WTC11 (cell line): ENCODE measurements at regions not wholly inside any gene's neighbourhood (a gene's known extent, or its start where the extent isn't known, plus 50 kb on each side); places are given as distances from the start of the nearest gene placed in this dataset.

Experiments used
- ATAC-seq: fragments of 200-7000 bp; cut with Tn5 transposase; 2 replicates; pipeline ENCODE4 v1.10.0; 2021; ENCODE audit warnings: mild to moderate bottlenecking, moderate library complexity
- CTCF ChIA-PET: fragments of 300-600 bp; sonication (Branson Sonifier 250); formaldehyde crosslinking; loops from one replicate; lab custom pipeline; 2021; ENCODE audit warnings: antibody characterized with exemption; lab: Charles Lee
- POLR2A ChIA-PET: fragments of 350-600 bp; sonication (Branson Sonifier 250); formaldehyde crosslinking; loops from one replicate; lab custom pipeline; 2021; ENCODE audit warnings: antibody characterized with exemption; lab: Charles Lee
- DNase-seq: peaks from one replicate; pipeline ENCODE4 v3.0.0; 2021; ENCODE audit warnings: low spot score
- H3K27ac Mint-ChIP-seq: 2 replicates; pipeline ENCODE4 v1.8.0; 2021; ENCODE audit warnings: mixed read lengths
- H3K27me3 Mint-ChIP-seq: 2 replicates; pipeline ENCODE4 v1.8.0; 2021; ENCODE audit warnings: low read depth, mild to moderate bottlenecking, moderate library complexity, mixed read lengths
- H3K36me3 Mint-ChIP-seq: 2 replicates; pipeline ENCODE4 v1.8.0; 2021; ENCODE audit warnings: mixed read lengths
- H3K4me1 Mint-ChIP-seq: 2 replicates; pipeline ENCODE4 v1.8.0; 2022; ENCODE audit warnings: mixed read lengths
- H3K4me3 Mint-ChIP-seq: 2 replicates; pipeline ENCODE4 v1.8.0; 2021; ENCODE audit warnings: mild to moderate bottlenecking, moderate library complexity, mixed read lengths
- H3K9me3 Mint-ChIP-seq: 2 replicates; pipeline ENCODE4 v1.8.0; 2021; ENCODE audit warnings: mixed read lengths
- CREM ChIP-seq: sonication (generic); formaldehyde crosslinking; IDR thresholded peaks from 2 replicates; pipeline ENCODE4 v1.8.1; 2022; ENCODE audit warnings: mild to moderate bottlenecking, missing genetic modification reagents, moderate library complexity
- ELF4 ChIP-seq: sonication (generic); formaldehyde crosslinking; IDR thresholded peaks from 2 replicates; pipeline ENCODE4 v1.8.1; 2022; ENCODE audit warnings: low read depth, mild to moderate bottlenecking, moderate library complexity, missing genetic modification reagents
- MXD4 ChIP-seq: fragments of 250-450 bp; sonication (Bioruptor Pico); IDR thresholded peaks from 2 replicates; pipeline ENCODE4 v1.8.0; 2021; ENCODE audit warnings: mild to moderate bottlenecking, moderate library complexity, borderline replicate concordance
- NR2C2 ChIP-seq: sonication (generic); formaldehyde crosslinking; IDR thresholded peaks from 2 replicates; pipeline ENCODE4 v1.8.0; 2022; ENCODE audit warnings: mild to moderate bottlenecking, missing genetic modification reagents
- OVOL2 ChIP-seq: fragments of 250-450 bp; sonication (Bioruptor Pico); IDR thresholded peaks from 2 replicates; pipeline ENCODE4 v1.9.0; 2021; ENCODE audit warnings: mild to moderate bottlenecking, borderline replicate concordance
- TEAD1 ChIP-seq: sonication (generic); formaldehyde crosslinking; IDR thresholded peaks from 2 replicates; pipeline ENCODE4 v1.8.0; 2022; ENCODE audit warnings: mild to moderate bottlenecking, missing genetic modification reagents
- TF ChIP-seq, protein P1 (sequence below): sonication (generic); formaldehyde crosslinking; IDR thresholded peaks from 2 replicates; pipeline ENCODE4 v1.8.1; 2022; ENCODE audit warnings: mild to moderate bottlenecking, missing genetic modification reagents, moderate library complexity, borderline replicate concordance
- TF ChIP-seq, protein P2 (sequence below): sonication (generic); formaldehyde crosslinking; IDR thresholded peaks from 2 replicates; pipeline ENCODE4 v1.8.0; 2023; ENCODE audit warnings: mild to moderate bottlenecking, missing genetic modification reagents
- TF ChIP-seq, protein P3 (sequence below): fragments of 250-450 bp; sonication (Bioruptor Pico); IDR thresholded peaks from 2 replicates; pipeline ENCODE4 v1.8.0; 2021; ENCODE audit warnings: mild to moderate bottlenecking
- TF ChIP-seq, protein P4 (sequence below): fragments of 250-450 bp; sonication (Bioruptor Pico); IDR thresholded peaks from 2 replicates; pipeline ENCODE4 v2.1.2; 2022; ENCODE audit warnings: mild to moderate bottlenecking, moderate library complexity
- TF ChIP-seq, protein P5 (sequence below): fragments of 250-450 bp; sonication (Bioruptor Pico); conservative IDR thresholded peaks from 2 replicates; pipeline ENCODE4 v1.9.0; 2021; ENCODE audit warnings: mild to moderate bottlenecking
- TF ChIP-seq, protein P6 (sequence below): fragments of 200-600 bp; IDR thresholded peaks from 2 replicates; pipeline ENCODE4 v1.8.0; 2022; ENCODE audit warnings: antibody characterized with exemption
- TF ChIP-seq, protein P7 (sequence below): sonication (generic); formaldehyde crosslinking; IDR thresholded peaks from 2 replicates; pipeline ENCODE4 v1.8.0; 2022; ENCODE audit warnings: missing genetic modification reagents
- TF ChIP-seq, protein P8 (sequence below): sonication (generic); formaldehyde crosslinking; IDR thresholded peaks from 2 replicates; pipeline ENCODE4 v1.8.1; 2022; ENCODE audit warnings: low read depth, mild to moderate bottlenecking, moderate library complexity, missing genetic modification reagents, borderline replicate concordance
- TF ChIP-seq, protein P9 (sequence below): fragments of 250-450 bp; sonication (Bioruptor Pico); IDR thresholded peaks from 2 replicates; pipeline ENCODE4 v1.9.0; 2021; ENCODE audit warnings: mild to moderate bottlenecking, borderline replicate concordance

DNA sequence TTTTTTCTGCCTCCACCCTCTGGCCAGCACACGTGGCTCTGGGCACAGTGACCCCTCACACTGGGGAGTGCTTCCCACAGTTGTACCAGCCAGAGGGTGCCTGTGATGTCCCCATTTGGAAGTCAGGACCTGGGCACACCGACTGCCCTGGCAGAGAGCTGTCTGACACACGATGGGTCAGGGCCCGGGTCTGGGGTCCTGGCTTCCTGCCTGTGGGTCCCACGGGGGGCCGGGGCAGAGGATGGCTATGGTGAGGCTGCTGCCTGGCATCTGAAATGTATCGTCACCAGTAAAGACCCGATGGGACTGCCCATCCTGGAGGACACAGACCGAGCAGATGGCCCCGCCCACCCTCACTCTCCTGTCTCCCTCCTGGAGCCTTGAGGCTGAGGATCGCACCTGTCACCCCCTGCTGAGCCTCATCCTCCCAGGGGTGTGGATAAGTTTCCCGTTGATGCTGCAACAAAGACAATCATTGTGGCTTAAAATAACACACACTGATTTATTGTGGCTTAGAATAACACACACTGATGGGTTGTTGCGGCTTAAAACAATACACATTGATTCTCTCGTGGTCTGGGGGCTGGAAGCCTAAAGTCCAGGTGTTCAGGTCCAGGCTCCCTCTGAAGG lies 88.8 kb upstream of the TTC34 start:
- Mint-ChIP-seq H3K4me3 (no peak overlapping the region), H3K4me1 (no peaks in the 10 kb centered on the region), H3K9me3 (peaks cover 7% of the 10 kb centered on the region), H3K27me3 (no peaks in the 10 kb centered on the region; the same call in 1 of the 2 replicates), H3K36me3 (peaks cover 19% of the 10 kb centered on the region), H3K27ac (no peak overlapping the region)
- POLR2A ChIA-PET, result no interaction called here
- no peak for ATAC-seq
- no peak for DNase-seq
- CTCF ChIA-PET, result no interaction called here
- no peak for TF ChIP-seq OVOL2
- TF ChIP-seq, protein P1, sequence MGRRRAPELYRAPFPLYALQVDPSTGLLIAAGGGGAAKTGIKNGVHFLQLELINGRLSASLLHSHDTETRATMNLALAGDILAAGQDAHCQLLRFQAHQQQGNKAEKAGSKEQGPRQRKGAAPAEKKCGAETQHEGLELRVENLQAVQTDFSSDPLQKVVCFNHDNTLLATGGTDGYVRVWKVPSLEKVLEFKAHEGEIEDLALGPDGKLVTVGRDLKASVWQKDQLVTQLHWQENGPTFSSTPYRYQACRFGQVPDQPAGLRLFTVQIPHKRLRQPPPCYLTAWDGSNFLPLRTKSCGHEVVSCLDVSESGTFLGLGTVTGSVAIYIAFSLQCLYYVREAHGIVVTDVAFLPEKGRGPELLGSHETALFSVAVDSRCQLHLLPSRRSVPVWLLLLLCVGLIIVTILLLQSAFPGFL (CRISPR knock-in tag), result no peak
- TF ChIP-seq, protein P2, sequence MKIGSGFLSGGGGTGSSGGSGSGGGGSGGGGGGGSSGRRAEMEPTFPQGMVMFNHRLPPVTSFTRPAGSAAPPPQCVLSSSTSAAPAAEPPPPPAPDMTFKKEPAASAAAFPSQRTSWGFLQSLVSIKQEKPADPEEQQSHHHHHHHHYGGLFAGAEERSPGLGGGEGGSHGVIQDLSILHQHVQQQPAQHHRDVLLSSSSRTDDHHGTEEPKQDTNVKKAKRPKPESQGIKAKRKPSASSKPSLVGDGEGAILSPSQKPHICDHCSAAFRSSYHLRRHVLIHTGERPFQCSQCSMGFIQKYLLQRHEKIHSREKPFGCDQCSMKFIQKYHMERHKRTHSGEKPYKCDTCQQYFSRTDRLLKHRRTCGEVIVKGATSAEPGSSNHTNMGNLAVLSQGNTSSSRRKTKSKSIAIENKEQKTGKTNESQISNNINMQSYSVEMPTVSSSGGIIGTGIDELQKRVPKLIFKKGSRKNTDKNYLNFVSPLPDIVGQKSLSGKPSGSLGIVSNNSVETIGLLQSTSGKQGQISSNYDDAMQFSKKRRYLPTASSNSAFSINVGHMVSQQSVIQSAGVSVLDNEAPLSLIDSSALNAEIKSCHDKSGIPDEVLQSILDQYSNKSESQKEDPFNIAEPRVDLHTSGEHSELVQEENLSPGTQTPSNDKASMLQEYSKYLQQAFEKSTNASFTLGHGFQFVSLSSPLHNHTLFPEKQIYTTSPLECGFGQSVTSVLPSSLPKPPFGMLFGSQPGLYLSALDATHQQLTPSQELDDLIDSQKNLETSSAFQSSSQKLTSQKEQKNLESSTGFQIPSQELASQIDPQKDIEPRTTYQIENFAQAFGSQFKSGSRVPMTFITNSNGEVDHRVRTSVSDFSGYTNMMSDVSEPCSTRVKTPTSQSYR, result no peak
- no peak for TF ChIP-seq MXD4 (CRISPR knock-in tag)
- no peak for TF ChIP-seq NR2C2 (CRISPR knock-in tag)
- TF ChIP-seq, protein P3, sequence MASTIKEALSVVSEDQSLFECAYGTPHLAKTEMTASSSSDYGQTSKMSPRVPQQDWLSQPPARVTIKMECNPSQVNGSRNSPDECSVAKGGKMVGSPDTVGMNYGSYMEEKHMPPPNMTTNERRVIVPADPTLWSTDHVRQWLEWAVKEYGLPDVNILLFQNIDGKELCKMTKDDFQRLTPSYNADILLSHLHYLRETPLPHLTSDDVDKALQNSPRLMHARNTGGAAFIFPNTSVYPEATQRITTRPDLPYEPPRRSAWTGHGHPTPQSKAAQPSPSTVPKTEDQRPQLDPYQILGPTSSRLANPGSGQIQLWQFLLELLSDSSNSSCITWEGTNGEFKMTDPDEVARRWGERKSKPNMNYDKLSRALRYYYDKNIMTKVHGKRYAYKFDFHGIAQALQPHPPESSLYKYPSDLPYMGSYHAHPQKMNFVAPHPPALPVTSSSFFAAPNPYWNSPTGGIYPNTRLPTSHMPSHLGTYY (CRISPR knock-in tag), result no peak
- TF ChIP-seq TEAD1 (CRISPR knock-in tag), result no peak
- no peak for TF ChIP-seq CREM (CRISPR knock-in tag)
- TF ChIP-seq, protein P4, sequence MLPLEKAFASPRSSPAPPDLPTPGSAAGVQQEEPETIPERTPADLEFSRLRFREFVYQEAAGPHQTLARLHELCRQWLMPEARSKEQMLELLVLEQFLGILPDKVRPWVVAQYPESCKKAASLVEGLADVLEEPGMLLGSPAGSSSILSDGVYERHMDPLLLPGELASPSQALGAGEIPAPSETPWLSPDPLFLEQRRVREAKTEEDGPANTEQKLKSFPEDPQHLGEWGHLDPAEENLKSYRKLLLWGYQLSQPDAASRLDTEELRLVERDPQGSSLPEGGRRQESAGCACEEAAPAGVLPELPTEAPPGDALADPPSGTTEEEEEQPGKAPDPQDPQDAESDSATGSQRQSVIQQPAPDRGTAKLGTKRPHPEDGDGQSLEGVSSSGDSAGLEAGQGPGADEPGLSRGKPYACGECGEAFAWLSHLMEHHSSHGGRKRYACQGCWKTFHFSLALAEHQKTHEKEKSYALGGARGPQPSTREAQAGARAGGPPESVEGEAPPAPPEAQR, result no peak
- TF ChIP-seq, protein P5, sequence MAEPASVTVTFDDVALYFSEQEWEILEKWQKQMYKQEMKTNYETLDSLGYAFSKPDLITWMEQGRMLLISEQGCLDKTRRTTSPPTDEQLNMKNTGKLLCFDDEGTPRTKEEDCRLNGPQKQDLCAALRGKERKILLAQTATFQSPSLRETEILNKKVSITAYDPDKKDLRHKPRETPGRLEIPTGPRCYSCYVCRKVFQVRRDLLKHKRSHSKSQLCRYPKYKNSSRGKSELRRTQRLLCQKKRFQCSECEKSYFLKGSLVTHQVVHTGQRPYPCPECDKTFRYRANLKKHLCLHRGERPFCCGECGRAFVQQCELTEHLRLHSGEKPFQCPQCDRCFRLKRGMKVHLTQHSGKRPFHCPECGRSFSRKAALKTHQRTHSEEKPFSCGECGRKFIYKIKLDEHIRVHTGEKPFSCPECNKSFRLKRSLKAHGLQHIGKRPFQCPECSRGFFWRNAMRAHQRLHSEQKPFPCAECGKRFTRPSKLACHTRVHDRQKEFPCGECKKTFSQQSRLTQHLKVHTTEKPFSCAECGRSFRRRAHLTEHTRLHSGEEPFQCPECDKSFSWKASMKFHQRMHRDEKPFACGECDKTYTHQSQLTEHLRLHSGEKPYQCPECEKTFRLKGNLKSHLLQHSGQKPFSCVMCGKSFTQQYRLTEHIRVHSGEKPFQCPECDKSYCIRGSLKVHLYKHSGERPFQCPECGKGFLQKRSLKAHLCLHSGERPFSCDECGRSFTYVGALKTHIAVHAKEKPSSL (CRISPR knock-in tag), result no peak
- TF ChIP-seq, protein P6, sequence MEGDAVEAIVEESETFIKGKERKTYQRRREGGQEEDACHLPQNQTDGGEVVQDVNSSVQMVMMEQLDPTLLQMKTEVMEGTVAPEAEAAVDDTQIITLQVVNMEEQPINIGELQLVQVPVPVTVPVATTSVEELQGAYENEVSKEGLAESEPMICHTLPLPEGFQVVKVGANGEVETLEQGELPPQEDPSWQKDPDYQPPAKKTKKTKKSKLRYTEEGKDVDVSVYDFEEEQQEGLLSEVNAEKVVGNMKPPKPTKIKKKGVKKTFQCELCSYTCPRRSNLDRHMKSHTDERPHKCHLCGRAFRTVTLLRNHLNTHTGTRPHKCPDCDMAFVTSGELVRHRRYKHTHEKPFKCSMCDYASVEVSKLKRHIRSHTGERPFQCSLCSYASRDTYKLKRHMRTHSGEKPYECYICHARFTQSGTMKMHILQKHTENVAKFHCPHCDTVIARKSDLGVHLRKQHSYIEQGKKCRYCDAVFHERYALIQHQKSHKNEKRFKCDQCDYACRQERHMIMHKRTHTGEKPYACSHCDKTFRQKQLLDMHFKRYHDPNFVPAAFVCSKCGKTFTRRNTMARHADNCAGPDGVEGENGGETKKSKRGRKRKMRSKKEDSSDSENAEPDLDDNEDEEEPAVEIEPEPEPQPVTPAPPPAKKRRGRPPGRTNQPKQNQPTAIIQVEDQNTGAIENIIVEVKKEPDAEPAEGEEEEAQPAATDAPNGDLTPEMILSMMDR, result no peak
- TF ChIP-seq, protein P7, sequence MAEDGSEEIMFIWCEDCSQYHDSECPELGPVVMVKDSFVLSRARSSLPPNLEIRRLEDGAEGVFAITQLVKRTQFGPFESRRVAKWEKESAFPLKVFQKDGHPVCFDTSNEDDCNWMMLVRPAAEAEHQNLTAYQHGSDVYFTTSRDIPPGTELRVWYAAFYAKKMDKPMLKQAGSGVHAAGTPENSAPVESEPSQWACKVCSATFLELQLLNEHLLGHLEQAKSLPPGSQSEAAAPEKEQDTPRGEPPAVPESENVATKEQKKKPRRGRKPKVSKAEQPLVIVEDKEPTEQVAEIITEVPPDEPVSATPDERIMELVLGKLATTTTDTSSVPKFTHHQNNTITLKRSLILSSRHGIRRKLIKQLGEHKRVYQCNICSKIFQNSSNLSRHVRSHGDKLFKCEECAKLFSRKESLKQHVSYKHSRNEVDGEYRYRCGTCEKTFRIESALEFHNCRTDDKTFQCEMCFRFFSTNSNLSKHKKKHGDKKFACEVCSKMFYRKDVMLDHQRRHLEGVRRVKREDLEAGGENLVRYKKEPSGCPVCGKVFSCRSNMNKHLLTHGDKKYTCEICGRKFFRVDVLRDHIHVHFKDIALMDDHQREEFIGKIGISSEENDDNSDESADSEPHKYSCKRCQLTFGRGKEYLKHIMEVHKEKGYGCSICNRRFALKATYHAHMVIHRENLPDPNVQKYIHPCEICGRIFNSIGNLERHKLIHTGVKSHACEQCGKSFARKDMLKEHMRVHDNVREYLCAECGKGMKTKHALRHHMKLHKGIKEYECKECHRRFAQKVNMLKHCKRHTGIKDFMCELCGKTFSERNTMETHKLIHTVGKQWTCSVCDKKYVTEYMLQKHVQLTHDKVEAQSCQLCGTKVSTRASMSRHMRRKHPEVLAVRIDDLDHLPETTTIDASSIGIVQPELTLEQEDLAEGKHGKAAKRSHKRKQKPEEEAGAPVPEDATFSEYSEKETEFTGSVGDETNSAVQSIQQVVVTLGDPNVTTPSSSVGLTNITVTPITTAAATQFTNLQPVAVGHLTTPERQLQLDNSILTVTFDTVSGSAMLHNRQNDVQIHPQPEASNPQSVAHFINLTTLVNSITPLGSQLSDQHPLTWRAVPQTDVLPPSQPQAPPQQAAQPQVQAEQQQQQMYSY, result no peak
- no peak for TF ChIP-seq ELF4 (CRISPR knock-in tag)
- TF ChIP-seq, protein P8, sequence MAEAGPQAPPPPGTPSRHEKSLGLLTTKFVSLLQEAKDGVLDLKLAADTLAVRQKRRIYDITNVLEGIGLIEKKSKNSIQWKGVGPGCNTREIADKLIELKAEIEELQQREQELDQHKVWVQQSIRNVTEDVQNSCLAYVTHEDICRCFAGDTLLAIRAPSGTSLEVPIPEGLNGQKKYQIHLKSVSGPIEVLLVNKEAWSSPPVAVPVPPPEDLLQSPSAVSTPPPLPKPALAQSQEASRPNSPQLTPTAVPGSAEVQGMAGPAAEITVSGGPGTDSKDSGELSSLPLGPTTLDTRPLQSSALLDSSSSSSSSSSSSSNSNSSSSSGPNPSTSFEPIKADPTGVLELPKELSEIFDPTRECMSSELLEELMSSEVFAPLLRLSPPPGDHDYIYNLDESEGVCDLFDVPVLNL (CRISPR knock-in tag), result no peak
- TF ChIP-seq, protein P9, sequence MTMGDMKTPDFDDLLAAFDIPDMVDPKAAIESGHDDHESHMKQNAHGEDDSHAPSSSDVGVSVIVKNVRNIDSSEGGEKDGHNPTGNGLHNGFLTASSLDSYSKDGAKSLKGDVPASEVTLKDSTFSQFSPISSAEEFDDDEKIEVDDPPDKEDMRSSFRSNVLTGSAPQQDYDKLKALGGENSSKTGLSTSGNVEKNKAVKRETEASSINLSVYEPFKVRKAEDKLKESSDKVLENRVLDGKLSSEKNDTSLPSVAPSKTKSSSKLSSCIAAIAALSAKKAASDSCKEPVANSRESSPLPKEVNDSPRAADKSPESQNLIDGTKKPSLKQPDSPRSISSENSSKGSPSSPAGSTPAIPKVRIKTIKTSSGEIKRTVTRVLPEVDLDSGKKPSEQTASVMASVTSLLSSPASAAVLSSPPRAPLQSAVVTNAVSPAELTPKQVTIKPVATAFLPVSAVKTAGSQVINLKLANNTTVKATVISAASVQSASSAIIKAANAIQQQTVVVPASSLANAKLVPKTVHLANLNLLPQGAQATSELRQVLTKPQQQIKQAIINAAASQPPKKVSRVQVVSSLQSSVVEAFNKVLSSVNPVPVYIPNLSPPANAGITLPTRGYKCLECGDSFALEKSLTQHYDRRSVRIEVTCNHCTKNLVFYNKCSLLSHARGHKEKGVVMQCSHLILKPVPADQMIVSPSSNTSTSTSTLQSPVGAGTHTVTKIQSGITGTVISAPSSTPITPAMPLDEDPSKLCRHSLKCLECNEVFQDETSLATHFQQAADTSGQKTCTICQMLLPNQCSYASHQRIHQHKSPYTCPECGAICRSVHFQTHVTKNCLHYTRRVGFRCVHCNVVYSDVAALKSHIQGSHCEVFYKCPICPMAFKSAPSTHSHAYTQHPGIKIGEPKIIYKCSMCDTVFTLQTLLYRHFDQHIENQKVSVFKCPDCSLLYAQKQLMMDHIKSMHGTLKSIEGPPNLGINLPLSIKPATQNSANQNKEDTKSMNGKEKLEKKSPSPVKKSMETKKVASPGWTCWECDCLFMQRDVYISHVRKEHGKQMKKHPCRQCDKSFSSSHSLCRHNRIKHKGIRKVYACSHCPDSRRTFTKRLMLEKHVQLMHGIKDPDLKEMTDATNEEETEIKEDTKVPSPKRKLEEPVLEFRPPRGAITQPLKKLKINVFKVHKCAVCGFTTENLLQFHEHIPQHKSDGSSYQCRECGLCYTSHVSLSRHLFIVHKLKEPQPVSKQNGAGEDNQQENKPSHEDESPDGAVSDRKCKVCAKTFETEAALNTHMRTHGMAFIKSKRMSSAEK (CRISPR knock-in tag), result no peak
